ENCODE measurements at regions not wholly inside any gene's neighbourhood (a gene's known extent, or its start where the extent isn't known, plus 50 kb on each side); places are given as distances from the start of the nearest gene placed in this dataset.

DNA sequence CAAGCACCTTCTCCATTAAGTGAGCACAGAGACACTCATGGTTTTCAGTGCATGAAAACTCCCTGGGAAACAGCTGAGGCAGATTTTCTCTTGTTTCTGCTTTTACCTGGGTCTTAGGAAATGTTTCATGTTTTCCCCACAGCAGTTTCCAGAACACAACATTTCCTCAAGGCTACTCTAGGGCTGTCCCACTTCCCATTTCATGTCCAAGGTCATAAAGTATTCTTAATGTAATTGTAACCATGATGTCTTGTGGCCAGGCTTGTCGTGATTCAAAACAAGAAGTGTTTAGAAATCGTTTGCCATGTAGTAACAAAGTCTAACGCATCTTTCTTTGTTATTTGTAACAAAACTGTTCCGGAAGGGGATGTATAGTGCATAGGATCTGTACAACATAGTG, 83.8 kb upstream of the NRP1 start:
- no peaks in the 10 kb centered on the region for H3K4me1 ChIP-seq (ENCODE audit: insufficient read depth, poor library complexity, severe bottlenecking)
- no peak overlapping the region for H3K4me3 ChIP-seq (ENCODE audit: severe bottlenecking)
- H3K9me3 ChIP-seq (ENCODE audit: severe bottlenecking) = no peaks in the 10 kb centered on the region
- DNase-seq (ENCODE audit: low spot score) (no peak), ATAC-seq (ENCODE audit: low read depth) (no peak)
- H3K27ac ChIP-seq (ENCODE audit: poor library complexity, severe bottlenecking) = no peak overlapping the region
- no peaks in the 10 kb centered on the region for H3K27me3 ChIP-seq (ENCODE audit: insufficient read depth, poor library complexity, severe bottlenecking)
- no peaks in the 10 kb centered on the region for H3K36me3 ChIP-seq (ENCODE audit: low read depth)
- TF ChIP-seq, protein P1, sequence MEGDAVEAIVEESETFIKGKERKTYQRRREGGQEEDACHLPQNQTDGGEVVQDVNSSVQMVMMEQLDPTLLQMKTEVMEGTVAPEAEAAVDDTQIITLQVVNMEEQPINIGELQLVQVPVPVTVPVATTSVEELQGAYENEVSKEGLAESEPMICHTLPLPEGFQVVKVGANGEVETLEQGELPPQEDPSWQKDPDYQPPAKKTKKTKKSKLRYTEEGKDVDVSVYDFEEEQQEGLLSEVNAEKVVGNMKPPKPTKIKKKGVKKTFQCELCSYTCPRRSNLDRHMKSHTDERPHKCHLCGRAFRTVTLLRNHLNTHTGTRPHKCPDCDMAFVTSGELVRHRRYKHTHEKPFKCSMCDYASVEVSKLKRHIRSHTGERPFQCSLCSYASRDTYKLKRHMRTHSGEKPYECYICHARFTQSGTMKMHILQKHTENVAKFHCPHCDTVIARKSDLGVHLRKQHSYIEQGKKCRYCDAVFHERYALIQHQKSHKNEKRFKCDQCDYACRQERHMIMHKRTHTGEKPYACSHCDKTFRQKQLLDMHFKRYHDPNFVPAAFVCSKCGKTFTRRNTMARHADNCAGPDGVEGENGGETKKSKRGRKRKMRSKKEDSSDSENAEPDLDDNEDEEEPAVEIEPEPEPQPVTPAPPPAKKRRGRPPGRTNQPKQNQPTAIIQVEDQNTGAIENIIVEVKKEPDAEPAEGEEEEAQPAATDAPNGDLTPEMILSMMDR (IDR thresholded peaks at IDR 0.05; ENCODE audit: poor library complexity, severe bottlenecking) = no peak

DNA sequence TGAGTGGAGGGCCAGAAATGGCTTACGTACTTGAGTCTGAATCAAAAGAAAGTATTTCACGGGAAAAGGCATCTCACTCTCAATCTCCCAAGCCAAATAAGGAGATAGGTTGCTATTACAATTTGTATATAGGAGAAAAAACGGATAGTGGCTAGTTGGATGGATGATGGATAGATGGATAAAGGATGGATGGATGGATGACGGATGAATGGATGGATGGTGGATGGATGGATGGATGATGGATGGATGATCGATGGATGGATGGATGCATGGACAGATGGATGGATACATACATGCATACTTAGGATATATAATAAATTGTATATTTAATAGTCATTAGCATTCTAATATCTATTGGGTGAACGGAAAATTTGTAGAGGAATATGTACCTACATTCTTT, 82.2 kb upstream of the NRP1 start:
- TF ChIP-seq, protein P1 (IDR thresholded peaks at IDR 0.05; ENCODE audit: poor library complexity, severe bottlenecking) = no peak
- no peak for DNase-seq (ENCODE audit: low spot score)
- H3K9me3 ChIP-seq (ENCODE audit: severe bottlenecking) = no peaks in the 10 kb centered on the region
- no peak overlapping the region for H3K27ac ChIP-seq (ENCODE audit: poor library complexity, severe bottlenecking)
- no peaks in the 10 kb centered on the region for H3K36me3 ChIP-seq (ENCODE audit: low read depth)
- no peaks in the 10 kb centered on the region for H3K27me3 ChIP-seq (ENCODE audit: insufficient read depth, poor library complexity, severe bottlenecking)
- no peak for ATAC-seq (ENCODE audit: low read depth)
- H3K4me1 ChIP-seq (ENCODE audit: insufficient read depth, poor library complexity, severe bottlenecking) = peaks cover 11% of the 10 kb centered on the region
- H3K4me3 ChIP-seq (ENCODE audit: severe bottlenecking) = no peak overlapping the region

DNA sequence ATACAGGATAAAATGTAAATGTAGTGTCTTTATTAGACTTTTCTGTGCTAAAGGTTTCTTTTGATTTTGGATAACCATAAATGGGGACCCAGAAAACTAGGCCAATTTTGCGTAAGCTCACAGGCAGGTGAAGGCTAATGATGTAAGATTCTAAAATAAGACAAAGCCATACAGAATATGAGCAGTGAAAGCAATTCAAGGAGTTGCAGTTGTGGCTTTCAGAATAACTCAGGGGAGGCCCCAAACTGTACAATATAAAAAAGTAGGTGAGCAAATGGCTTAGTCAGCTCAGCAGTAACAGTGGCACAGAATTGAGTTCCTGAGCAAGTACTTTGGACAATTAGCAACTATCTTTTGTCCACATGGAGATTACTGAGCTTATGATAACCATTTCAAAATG, 81.7 kb upstream of the NRP1 start:
- no peak overlapping the region for H3K27ac ChIP-seq (ENCODE audit: poor library complexity, severe bottlenecking)
- H3K27me3 ChIP-seq (ENCODE audit: insufficient read depth, poor library complexity, severe bottlenecking) = no peaks in the 10 kb centered on the region
- H3K4me3 ChIP-seq (ENCODE audit: severe bottlenecking) = no peak overlapping the region
- TF ChIP-seq, protein P1 (IDR thresholded peaks at IDR 0.05; ENCODE audit: poor library complexity, severe bottlenecking) = no peak
- peaks cover 11% of the 10 kb centered on the region for H3K4me1 ChIP-seq (ENCODE audit: insufficient read depth, poor library complexity, severe bottlenecking)
- no peak for DNase-seq (ENCODE audit: low spot score)
- no peaks in the 10 kb centered on the region for H3K36me3 ChIP-seq (ENCODE audit: low read depth)
- ATAC-seq (ENCODE audit: low read depth) = no peak
- no peaks in the 10 kb centered on the region for H3K9me3 ChIP-seq (ENCODE audit: severe bottlenecking)

DNA sequence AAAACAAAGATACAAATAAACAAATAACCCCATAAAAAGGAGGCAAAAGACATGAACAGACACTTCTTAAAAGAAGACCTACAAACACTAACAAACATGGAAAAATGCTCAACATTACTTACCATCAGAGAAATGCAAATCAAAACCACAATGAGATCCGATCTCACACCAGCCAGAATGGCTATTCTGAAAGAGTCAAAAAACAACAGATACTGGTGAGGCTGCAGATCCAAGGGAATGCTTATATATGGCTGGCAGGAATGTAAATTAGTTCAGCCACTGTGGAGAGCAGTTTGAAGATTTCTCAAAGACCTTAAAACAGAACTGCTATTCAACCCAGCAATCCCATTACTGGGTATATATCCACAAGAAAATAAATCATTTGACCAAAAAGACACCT, 80.4 kb upstream of the NRP1 start:
- TF ChIP-seq, protein P1 (IDR thresholded peaks at IDR 0.05; ENCODE audit: poor library complexity, severe bottlenecking) = no peak
- ATAC-seq (ENCODE audit: low read depth) (no peak), DNase-seq (ENCODE audit: low spot score) (no peak)
- no peaks in the 10 kb centered on the region for H3K27me3 ChIP-seq (ENCODE audit: insufficient read depth, poor library complexity, severe bottlenecking)
- H3K9me3 ChIP-seq (ENCODE audit: severe bottlenecking) = no peaks in the 10 kb centered on the region
- no peak overlapping the region for H3K4me3 ChIP-seq (ENCODE audit: severe bottlenecking)
- H3K36me3 ChIP-seq (ENCODE audit: low read depth) = no peaks in the 10 kb centered on the region
- peaks cover 11% of the 10 kb centered on the region for H3K4me1 ChIP-seq (ENCODE audit: insufficient read depth, poor library complexity, severe bottlenecking)
- no peak overlapping the region for H3K27ac ChIP-seq (ENCODE audit: poor library complexity, severe bottlenecking)

DNA sequence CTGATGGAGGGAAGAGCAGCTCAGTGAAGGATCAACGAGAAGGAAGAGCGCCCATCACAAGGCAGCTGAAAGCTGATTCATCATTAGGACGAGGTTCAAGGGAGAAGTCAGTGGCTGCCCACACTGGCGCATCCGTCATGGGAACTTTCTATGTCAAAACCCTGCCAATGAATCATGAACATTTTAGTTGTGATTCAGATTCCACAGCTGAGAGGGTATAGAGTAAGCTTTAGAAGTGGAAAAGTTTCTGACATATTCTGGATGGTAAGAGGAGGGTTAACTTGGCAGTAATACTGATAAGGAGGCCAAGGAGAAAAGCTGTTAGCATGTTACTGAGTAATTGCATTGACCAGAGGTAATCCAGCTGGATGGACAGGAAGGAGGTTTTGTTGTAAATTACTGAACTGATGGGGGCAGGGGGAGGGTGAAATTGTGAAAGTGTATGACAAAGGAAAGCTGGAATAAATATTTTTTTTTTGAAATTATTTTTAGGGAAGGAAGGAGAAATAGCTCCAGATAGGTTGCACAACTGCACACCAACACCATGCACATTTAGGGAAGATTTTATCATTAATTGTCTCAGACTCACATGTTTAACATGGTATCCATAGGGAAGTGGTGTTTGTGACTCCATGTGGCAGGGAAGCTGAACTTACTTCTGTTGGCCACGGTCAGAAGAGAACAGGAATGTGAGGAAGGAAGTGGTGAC, 78.3 kb upstream of the NRP1 start:
- TF ChIP-seq, protein P1 (IDR thresholded peaks at IDR 0.05; ENCODE audit: poor library complexity, severe bottlenecking) = no peak
- Histone ChIP-seq H3K9me3 (ENCODE audit: severe bottlenecking) (no peaks in the 10 kb centered on the region), H3K4me3 (ENCODE audit: severe bottlenecking) (no peak overlapping the region), H3K4me1 (ENCODE audit: insufficient read depth, poor library complexity, severe bottlenecking) (peaks cover 11% of the 10 kb centered on the region), H3K36me3 (ENCODE audit: low read depth) (no peaks in the 10 kb centered on the region), H3K27me3 (ENCODE audit: insufficient read depth, poor library complexity, severe bottlenecking) (no peaks in the 10 kb centered on the region), H3K27ac (ENCODE audit: poor library complexity, severe bottlenecking) (peak overlapping the region; percentile 27)
- DNase-seq (ENCODE audit: low spot score) (no peak), ATAC-seq (ENCODE audit: low read depth) (peak; percentile 84)
